Smooth muscle cell (in vitro differentiated cells): ENCODE measurements at regions not wholly inside any gene's neighbourhood (a gene's known extent, or its start where the extent isn't known, plus 50 kb on each side); places are given as distances from the start of the nearest gene placed in this dataset.
A peak's percentile ranks its signal among the peaks of the same experiment; 100 is the strongest.

Experiments
- DNase-seq: peaks from one replicate; lab custom pipeline; 2025; ENCODE audit not compliant: unreplicated experiment; lab: John Stamatoyannopoulos, UW
- H2AFZ ChIP-seq: fragments of 200-600 bp; sonication (generic); 2 replicates; pipeline ENCODE4 v1.6.0; 2016; ENCODE audit warnings: antibody characterized with exemption, low read depth, mild to moderate bottlenecking
- H3F3A ChIP-seq: fragments of 200-600 bp; sonication (generic); 2 replicates; pipeline ENCODE4 v1.6.0; 2017; ENCODE audit warnings: antibody characterized with exemption, low read depth
- H3K27ac ChIP-seq: fragments of 200-600 bp; sonication (generic); 2 replicates; pipeline ENCODE4 v1.5.1; 2016; ENCODE audit warnings: low read depth, mild to moderate bottlenecking
- H3K27me3 ChIP-seq: fragments of 200-600 bp; sonication (generic); 2 replicates; pipeline ENCODE4 v1.6.1; 2016; ENCODE audit warnings: low read depth, mild to moderate bottlenecking
- H3K36me3 ChIP-seq: fragments of 200-600 bp; sonication (generic); 2 replicates; pipeline ENCODE4 v1.5.1; 2016; ENCODE audit warnings: low read depth
- H3K4me1 ChIP-seq: fragments of 200-600 bp; sonication (generic); 2 replicates; pipeline ENCODE4 v1.5.1; 2016; ENCODE audit warnings: low read depth
- H3K4me2 ChIP-seq: fragments of 200-600 bp; sonication (generic); 2 replicates; pipeline ENCODE4 v1.6.0; 2016; ENCODE audit warnings: mild to moderate bottlenecking
- H3K4me3 ChIP-seq: fragments of 200-600 bp; sonication (generic); 2 replicates; pipeline ENCODE4 v1.5.1; 2016; ENCODE audit warnings: mild to moderate bottlenecking
- H3K79me2 ChIP-seq: fragments of 200-600 bp; sonication (generic); 2 replicates; pipeline ENCODE4 v1.6.0; 2016; ENCODE audit warnings: low read depth, mild to moderate bottlenecking
- H3K9ac ChIP-seq: fragments of 200-600 bp; sonication (generic); 2 replicates; pipeline ENCODE4 v1.6.0; 2016; ENCODE audit warnings: low read depth
- H3K9me3 ChIP-seq: fragments of 200-600 bp; sonication (generic); replicated peaks from 2 replicates; pipeline ENCODE4 v1.5.1; 2016; ENCODE audit warnings: low read depth
- H4K20me1 ChIP-seq: fragments of 200-600 bp; sonication (generic); 2 replicates; pipeline ENCODE4 v1.6.0; 2016; ENCODE audit warnings: low read depth
- WGBS: methylation state at CpG from one replicate; pipeline ENCODE4 v1.1.7; 2016; ENCODE audit warnings: low lambda C conversion rate; 5-methylcytosine and 5-hydroxymethylcytosine counted together
- TF ChIP-seq, protein P1 (sequence below): fragments of 200-600 bp; sonication (generic); IDR thresholded peaks from 2 replicates; pipeline ENCODE4 v1.5.1; 2017; ENCODE audit warnings: borderline replicate concordance, mild to moderate bottlenecking, antibody characterized with exemption; ENCODE audit not compliant: insufficient read depth, poor library complexity, severe bottlenecking

DNA sequence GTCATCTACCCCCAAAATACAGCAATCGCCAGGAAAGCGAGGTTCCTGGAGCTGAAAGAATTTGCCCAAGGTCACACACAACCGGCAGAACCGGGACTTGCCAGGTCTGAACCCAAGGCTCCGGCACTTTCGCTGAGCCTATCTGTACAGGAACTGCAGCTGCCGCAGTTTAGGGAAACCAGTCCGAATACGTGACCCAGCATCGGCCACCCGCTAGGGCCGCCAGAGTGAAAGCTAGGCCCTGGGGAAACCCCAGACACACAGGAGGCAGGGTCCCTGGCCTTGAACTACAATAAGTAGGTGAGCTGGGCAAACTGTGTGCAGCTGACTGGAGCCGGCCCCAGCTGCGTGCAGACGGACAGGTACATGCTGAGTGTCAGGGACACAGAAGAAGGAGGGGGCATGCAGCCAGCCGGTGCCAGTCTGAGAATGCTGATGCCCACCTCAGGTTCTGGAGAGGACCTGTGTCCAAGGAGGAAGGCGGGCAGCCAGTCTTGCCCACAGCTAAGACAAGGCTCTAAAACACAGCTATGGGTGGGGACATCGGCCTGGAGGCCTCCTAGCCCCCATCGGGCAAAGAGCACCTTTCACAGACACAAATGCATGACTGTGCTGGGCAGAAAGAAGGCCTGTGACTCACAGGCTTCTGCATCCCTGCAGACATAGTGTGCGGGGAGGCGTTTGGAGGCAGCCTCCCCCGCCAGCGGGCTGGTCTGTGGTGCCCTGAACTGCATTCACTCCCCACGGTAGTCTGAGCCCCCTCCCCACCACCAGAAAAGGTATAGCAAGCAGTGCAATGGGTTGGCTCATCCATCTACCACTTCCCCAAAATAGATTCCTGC lies 107.4 kb upstream of the ID2 start:
- TF ChIP-seq, protein P1, sequence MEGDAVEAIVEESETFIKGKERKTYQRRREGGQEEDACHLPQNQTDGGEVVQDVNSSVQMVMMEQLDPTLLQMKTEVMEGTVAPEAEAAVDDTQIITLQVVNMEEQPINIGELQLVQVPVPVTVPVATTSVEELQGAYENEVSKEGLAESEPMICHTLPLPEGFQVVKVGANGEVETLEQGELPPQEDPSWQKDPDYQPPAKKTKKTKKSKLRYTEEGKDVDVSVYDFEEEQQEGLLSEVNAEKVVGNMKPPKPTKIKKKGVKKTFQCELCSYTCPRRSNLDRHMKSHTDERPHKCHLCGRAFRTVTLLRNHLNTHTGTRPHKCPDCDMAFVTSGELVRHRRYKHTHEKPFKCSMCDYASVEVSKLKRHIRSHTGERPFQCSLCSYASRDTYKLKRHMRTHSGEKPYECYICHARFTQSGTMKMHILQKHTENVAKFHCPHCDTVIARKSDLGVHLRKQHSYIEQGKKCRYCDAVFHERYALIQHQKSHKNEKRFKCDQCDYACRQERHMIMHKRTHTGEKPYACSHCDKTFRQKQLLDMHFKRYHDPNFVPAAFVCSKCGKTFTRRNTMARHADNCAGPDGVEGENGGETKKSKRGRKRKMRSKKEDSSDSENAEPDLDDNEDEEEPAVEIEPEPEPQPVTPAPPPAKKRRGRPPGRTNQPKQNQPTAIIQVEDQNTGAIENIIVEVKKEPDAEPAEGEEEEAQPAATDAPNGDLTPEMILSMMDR, result no peak
- H3K4me2 ChIP-seq, result peak overlapping the region; percentile 68
- WGBS, result 70% methylated on average over 23 of the region's 24 CpGs
- H3K4me3 ChIP-seq, result no peak overlapping the region
- H3K27ac ChIP-seq, result peak overlapping the region; percentile 89
- H4K20me1 ChIP-seq, result no peaks in the 10 kb centered on the region
- H3F3A ChIP-seq, result peaks cover 4% of the 10 kb centered on the region
- peaks cover 7% of the 10 kb centered on the region for H3K4me1 ChIP-seq
- no peak overlapping the region for H2AFZ ChIP-seq
- no peaks in the 10 kb centered on the region for H3K27me3 ChIP-seq
- H3K36me3 ChIP-seq, result no peaks in the 10 kb centered on the region
- H3K79me2 ChIP-seq, result no peaks in the 10 kb centered on the region
- no peaks in the 10 kb centered on the region for H3K9me3 ChIP-seq
- no peak for DNase-seq
- H3K9ac ChIP-seq, result peak overlapping the region; percentile 77

DNA sequence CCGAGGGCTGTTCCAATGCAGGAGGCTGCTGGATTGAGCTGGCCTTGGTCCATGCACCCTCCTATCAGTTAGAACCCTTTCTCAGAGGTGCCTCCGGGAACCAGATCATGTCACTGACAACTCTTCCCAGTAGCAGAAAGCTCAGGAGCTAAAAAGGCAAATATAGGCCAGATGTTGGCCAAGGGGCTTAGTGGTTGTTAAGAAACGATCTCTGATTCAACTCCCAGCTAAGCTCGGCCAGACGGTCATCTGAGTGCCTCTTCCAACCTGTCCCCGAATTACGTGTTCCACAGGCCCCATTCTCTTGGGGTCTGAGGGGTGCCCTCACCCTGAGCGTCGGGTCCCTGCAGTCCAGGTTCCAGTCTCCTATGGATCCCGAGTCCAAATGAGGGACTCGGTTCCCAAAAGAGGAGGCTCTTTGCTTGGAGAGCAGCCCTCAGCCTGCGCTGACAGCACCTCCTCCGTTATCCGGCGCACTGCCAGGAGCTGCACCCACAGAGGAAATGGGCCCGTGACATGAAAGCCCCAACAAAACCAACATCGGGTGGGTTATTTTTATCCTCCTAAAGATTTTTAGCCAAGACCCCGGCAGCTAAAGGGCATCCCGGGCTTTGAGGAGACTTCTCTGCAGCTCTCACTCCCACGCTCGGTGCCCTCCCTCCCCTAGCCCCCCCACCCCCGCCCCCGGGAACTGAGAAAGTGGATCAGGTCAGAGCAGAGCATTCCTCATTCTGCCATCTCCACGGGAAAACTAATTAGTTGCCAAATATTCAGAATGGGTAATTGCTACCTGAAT lies 106.6 kb upstream of the ID2 start:
- TF ChIP-seq, protein P1, result no peak
- H4K20me1 ChIP-seq, result no peaks in the 10 kb centered on the region
- DNase-seq, result no peak
- no peak overlapping the region for H2AFZ ChIP-seq
- no peaks in the 10 kb centered on the region for H3K79me2 ChIP-seq
- no peaks in the 10 kb centered on the region for H3K36me3 ChIP-seq
- H3K27ac ChIP-seq, result peak overlapping the region; percentile 89
- 61% methylated on average over 24 of the region's 24 CpGs for WGBS
- peak overlapping the region; percentile 68 for H3K4me2 ChIP-seq
- H3F3A ChIP-seq, result peaks cover 4% of the 10 kb centered on the region
- peak overlapping the region; percentile 77 for H3K9ac ChIP-seq
- peaks cover 7% of the 10 kb centered on the region for H3K4me1 ChIP-seq
- no peak overlapping the region for H3K4me3 ChIP-seq
- no peaks in the 10 kb centered on the region for H3K27me3 ChIP-seq
- no peaks in the 10 kb centered on the region for H3K9me3 ChIP-seq

GRCh38 chr2:8575834-8576423 lies 105.9 kb upstream of the ID2 start:
- Histone ChIP-seq H3K79me2 (no peaks in the 10 kb centered on the region), H2AFZ (no peak overlapping the region), H3K36me3 (no peaks in the 10 kb centered on the region), H3K4me3 (no peak overlapping the region), H3K4me1 (peaks cover 7% of the 10 kb centered on the region), H3K9ac (no peak overlapping the region), H3K9me3 (no peaks in the 10 kb centered on the region), H3K27me3 (no peaks in the 10 kb centered on the region), H3K27ac (no peak overlapping the region), H3K4me2 (no peak overlapping the region), H3F3A (peaks cover 4% of the 10 kb centered on the region), H4K20me1 (no peaks in the 10 kb centered on the region)
- no peak for DNase-seq
- TF ChIP-seq, protein P1, result no peak
- 87% methylated on average over 14 of the region's 14 CpGs for WGBS
